ENCODE measurements at regions not wholly inside any gene's neighbourhood (a gene's known extent, or its start where the extent isn't known, plus 50 kb on each side); places are given as distances from the start of the nearest gene placed in this dataset.
"Not testable (repeated sequence)": the region's sequence is repeated elsewhere in the genome, so short reads cannot be mapped to it uniquely, and the experiment has no call there.

DNA sequence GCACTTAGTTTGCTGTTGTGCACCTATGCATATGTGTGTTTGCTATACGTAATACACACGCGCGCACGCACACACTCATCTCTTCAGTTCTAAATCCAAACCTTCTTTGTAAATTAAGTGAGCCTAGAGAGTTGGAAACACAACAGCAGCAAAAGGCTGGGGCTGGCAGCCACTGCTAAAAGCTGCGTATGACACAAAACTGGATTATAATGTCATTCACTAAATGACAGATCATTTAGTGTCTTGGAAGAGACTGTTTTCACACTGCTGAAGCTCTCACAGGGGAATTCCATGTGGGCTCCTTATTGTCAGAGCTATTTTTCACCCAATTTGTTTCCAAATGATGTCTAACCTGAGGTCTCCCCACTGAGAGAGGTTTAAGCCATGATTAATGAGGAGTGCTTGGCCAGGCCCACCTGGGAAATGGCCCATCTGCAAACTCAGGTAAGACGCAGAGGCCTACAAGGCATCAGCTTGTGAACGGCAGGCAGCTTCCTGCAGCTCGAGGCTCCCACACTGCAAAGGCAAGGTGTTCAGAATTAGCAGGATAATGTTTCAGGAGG, 94.2 kb downstream of the OLIG3 start:
- DNase-seq (ENCODE audit: low spot score): no peak

DNA sequence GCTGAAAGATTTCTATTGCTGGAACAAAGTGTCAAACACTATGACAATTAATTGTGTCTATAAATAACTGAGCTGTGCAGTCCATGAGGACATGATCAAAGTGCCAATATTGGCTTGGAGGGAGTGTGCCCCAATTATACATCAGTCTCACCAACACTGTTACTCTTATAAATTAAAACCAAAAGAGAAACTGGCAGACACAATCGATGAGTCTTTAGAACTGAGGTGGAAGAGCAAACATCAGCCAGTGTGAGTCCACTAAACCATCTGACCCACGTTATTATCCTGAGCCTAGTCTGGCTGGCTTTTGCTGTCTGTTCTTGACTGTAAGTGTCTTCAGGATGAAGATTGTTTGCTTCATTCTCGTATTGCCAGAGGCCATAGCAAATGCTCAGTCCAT, 98.9 kb downstream of the OLIG3 start:
- DNase-seq (ENCODE audit: low spot score): no peak

DNA sequence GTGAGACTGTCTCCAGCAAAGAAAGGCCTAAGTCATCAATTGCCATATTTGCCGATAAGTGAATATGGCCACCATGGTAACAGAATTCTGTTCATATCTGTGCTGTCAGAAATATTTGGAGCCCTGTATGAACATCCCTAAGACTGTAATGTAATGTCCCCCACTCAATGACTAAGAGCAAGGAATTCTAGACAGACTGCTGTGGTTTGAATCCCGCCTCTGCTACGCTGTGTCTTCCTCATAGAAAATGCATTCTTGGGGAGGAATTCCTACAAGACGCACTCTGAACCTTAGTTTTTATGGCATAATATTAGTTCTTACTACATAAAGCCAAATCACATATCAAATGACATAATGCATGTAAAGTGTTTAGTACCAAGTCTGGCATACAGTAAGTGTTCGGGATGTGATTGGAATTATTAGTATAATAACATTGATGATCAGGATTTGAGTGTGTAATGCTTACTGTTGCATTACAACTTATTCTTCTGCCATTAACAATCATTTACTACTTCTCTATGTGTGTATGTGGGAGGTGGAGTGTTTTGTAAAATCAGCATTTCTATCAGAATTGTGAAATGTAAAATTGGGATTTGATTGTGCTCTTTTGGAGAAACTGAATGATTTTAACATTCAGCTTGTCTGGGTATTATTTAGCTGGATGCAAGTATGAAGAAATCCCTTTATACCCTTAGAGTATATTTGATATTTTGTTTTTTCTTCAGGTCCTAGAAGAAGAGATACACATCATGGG, 103.0 kb downstream of the OLIG3 start:
- DNase-seq (ENCODE audit: low spot score): no peak

DNA sequence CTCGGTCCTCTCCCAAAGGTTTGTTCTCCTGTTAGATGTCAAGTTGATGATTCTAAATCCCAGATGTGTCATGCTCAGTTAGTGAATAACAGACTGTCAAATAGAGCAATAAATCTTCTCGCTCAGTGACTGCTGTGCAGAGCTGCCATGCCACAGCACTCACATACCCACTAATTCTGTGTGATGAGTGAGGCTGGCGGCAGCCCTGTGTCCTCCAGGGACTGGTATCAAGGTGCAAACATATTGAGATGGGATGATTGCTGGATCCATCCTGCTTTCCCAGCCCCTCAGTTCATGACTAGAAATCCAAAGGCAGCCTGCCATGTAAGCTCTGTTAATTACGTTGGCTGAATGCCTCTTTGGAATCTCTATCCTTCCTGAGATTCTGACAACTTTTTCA, 103.9 kb downstream of the OLIG3 start:
- DNase-seq (ENCODE audit: low spot score): peak; percentile 5

DNA sequence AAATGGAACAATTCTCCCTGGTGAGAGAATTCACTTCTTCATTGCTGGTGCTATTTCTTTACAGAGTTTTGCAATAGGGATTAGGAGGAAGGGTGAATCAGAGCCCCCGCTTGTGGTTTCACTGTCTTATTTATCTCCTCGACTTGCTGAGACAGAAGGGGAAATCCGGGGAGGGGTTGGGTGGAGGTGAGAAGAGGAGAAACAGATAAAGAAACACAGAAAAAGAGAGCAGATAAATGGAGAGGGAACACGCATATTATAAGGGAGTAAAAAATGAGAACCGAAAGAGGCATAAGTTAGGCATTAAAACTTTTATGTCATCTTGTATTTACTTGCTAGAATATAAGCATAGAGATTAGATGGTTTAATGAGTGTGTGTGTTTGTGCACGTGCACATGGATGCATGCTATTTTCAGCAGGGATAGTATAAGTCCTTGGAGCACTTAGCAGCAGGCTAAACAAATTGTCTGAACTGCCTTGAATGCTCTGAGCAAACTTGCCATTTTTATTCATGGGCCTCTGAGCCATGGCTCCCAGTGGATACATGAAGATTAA, 105.0 kb downstream of the OLIG3 start:
- peak; percentile 88 for DNase-seq (ENCODE audit: low spot score)

DNA sequence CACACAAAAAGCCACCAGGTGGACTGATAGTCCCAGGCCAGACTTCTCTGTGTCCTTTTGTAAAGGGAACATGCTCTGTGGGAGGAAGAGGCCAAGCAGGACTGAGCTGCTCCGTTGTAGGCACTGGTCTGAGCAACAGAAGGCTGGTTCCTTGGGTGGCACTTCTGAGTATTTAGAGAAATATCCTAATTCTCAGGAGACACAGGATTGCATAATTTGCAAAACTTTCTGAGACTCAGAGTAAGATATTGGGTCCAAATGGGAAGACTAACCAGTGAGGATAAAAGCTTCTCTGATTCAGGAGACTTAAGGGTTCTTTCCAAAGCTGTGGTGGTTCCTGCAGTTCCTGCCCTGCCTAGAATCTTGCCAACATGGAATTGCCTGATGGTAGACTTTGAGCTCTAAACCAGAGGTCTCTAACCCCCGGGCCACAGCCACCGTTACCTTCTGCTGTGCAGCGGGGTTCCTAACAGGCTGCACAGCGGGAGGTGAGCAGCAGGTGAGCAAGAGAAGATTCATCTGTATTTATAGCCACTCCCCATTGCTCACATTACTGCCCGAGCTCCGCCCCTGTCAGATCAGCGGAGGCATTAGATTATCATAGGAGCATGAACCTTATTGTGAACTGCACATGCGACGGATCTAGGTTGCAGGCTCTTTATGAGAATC, 107.0 kb downstream of the OLIG3 start:
- no peak for DNase-seq (ENCODE audit: low spot score)

DNA sequence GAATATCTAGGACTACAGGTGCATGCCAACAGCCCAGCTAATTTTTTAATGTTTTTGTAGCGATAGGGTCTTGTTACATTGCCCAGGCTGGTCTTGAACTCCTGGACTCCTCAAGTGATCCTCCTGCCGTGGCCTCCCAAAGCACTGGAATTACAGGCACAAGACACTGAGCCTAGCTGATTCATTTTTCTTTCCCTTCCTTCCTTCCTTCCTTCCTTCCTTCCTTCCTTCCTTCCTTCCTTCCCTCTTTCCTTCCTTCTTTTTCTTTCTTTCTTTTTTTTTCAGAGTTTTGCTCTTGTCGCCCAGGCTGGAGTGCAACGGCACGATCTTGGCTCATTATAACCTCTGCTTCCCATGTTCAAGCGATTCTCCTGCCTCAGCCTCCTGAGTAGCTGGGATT, 110.9 kb downstream of the OLIG3 start:
- DNase-seq (ENCODE audit: low spot score): not testable (repeated sequence)

DNA sequence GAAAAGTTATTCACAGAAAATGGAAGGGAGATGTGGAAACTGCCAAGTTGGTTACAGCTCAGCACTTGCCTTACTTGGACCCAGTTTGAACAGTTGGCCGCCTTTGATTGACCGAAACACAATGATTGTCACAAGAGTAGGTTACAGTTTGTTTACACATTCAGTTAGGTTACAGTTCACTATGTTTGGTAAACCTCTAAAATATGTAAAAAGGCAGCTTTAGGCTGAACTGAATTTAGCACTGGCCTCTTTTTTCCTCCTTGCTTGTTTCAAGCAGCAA, 116.2 kb downstream of the OLIG3 start:
- no peak for DNase-seq (ENCODE audit: low spot score)

DNA sequence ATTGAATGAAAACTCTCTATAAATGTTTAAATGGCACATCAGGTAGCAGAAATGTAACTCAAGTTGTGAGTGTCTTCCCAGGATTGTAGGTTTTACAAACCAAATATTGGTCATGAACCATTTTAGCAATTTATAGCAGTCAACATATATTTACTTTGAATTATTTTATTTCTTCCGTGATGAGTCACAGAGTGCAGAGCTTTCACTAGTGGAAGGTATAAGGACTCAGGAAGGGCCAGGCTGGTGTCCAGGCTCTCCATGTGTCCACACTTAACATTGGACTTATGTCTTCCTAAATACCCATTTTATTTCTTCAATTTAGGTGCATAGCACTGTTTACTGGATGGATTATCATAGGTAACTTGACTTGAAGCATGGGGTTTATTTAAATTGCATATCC, 120.9 kb downstream of the OLIG3 start:
- no peak for DNase-seq (ENCODE audit: low spot score)

DNA sequence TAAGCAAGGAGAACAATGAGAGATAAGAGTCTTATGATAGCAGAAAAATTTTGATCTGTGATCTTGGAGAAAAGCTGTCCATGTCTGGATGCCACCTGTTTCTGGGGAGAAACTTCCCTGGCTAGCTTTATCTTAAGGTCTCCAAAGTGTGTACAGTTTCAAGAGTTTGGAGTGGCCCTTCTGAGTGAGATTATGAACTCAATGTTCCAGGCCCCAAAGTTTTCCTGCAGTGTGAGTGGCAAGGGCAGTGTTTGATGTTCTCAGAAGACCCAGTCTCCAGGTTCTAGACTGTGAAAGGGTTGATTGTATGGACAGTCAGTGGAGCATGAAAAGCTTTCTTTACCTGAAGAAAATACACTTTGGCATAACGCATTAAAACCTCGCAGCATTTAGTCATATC, 121.7 kb downstream of the OLIG3 start:
- no peak for DNase-seq (ENCODE audit: low spot score)

DNA sequence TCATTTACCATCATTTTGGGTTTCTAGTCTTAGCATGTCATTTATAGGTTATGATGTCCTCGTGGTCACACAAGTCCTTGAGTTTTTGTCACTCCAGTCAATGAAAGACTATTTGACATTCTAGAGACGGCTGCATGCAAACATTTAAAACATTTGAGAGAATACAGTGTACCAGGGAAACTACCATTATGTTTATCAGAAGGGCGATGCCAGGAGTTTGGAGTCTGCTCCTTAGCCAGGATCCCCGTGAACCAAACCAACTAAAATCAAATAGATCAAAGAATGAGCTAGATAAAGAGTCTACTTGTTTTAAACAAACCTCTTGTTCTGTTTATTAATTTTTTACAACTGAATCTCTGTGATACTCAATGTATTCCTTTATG, 122.6 kb downstream of the OLIG3 start:
- no peak for DNase-seq (ENCODE audit: low spot score)

DNA sequence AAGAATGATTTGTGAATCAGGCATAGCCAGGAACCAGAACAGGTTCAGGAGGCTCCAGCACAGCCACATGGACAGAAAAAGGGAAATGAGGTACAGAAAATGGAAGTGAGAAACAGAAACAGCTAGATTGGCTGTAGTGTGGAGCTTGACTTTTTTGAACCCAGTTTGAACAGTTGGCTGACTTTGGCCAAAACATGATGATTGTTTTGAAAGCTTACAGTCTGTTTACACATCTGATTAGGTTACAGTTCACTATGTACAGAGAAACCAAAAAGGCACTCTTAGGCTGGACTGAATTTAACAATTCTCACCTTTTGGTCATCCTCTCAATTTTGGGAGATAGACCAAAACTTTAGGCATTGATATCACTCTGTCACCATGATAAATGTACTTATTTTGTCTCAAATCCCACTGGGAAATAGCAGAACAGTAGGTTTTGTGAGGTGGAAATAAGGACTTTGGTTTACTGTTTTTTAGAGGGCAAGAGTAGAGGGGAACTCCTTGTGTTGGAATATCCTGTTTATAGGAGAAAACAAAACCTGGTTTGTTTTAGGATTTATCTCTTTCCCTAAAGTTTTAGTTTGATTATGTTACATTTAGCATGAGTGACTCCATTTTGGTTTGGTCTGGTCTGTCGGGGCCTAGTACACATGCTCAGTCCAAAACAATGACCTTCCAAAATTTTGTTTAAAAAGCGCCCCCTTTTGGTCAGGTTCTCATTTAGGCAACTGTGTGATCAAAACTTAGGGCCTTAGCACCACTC, 123.1 kb downstream of the OLIG3 start:
- DNase-seq (ENCODE audit: low spot score): no peak

DNA sequence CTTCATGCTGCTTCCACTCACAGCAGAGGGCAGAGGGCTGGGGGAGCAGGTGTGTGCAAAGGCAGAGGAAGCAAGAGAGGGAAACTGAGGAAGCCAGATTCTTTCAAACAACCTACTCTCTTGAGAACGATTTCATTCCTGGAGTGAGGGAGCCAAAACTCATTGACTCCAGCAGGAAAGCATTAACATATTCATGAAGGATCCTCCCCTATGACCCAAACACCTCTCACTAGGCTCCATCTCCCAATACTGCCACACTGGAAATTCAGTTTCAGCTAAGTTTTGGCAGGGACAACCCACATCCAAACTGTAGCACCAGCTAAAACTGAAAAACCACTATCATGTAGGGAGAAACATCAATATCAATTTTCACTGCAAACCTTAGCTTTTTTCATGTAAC, 125.1 kb downstream of the OLIG3 start:
- DNase-seq (ENCODE audit: low spot score): no peak

DNA sequence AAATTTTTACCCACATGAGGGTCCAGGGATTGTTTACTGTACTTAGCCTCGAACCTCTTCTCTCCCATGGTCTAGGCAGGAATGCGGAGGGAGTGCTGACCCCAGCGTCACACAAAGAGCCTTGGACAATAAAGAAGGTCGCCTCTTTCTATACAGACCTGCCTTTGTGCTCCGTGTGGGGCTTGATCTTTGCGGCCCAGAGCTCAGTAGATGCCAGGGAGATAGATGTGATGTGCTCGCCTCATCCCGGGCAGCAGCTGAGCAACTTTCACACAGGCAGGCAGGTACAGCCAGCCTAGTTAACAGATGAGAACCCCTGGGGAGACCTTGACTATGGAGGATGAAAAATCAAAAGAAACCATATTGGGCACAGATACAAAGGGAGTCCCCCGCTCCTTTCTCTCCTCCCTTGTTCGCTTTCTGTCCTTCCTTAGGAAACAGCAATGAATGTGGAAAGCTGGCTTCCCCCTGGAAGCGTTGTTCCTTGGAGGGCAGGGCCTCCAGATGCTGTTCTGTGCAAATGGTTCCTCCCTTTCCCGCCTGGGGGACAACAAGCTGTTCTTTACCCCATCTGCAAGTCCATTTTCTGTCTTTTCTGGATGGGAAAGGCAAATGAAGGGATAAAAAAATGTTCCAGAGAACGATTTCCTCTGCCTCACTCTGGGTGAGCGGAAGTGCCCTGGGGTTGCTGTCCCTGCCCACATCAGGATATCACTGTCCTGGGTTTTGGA, 128.3 kb downstream of the OLIG3 start:
- no peak for DNase-seq (ENCODE audit: low spot score)

DNA sequence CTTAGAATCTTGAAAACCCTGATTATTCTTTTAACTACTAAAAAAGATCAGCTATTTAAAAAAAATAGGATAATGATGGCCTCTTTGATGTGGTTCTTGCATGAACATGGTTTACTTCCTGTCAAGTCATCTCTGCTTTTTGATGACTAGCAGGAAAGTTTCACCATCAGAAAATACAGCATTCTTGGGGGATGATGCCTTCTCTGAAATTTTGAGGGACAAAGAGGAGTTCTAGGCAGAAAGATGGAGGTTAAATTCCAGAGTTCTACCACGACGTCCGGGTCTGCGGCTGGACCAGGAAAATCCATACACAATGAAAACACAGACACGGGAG, 130.4 kb downstream of the OLIG3 start:
- peak; percentile 67 for DNase-seq (ENCODE audit: low spot score)

DNA sequence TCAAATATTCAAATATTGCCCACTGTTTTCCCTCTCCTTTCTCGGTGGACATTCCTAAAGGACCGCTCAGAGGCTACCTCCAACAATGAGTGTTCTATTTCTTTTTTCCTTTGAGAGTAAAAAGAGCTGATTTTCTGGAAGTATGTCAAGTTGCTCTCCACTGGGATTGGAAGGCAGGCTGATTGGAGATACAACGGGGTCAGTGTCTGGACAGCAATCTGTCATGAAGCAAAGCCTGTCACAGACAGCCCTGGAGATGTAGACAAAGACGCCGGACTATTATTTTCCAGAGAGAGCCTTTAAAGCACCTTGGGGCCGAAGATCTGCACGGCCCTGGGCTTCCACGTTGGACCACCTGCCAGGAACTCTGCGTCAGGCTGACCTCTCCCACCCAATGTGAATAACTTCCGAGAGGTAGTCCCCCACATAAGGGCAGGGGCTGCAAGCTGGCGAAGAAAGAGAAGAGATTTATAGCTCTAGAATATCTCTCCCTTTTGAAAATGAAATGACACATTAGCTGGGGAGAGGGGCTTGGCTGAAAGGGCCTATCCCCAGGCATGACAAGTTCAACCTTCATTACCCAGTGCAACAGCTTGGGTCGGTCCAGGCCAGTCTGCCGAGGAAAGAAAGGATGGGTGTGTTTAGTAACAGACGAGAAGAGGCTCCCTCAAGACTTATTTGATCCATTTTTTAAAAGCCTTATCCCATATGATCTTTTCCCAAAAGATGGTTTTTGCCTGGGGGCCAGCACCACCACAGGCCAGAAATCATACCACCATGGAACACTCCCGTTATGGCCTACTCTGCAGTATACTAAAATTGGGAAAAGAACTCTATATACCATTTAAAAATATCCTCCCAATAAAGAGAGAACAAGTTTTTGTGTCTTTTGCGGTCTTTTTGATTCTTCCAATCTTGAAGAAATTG, 131.1 kb downstream of the OLIG3 start:
- DNase-seq (ENCODE audit: low spot score): no peak

DNA sequence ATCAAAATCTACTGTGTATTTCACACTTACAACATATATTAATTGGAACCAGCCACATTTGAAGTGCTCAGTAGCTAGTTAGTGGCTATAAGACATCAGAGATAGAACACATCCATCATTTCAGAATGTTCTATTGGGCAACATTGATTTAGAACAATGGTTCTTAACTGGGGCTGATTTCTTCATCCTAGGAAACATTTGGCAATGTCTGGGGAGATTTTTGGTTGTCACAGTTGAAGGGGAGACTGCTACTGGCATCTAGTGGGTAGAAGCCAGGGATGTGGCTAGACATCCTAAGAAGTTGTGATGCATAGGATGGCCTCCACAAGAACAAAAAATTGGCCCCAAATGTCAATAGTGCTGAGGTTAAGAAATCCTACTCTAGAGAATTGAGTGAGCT, 132.5 kb downstream of the OLIG3 start:
- DNase-seq (ENCODE audit: low spot score): no peak

DNA sequence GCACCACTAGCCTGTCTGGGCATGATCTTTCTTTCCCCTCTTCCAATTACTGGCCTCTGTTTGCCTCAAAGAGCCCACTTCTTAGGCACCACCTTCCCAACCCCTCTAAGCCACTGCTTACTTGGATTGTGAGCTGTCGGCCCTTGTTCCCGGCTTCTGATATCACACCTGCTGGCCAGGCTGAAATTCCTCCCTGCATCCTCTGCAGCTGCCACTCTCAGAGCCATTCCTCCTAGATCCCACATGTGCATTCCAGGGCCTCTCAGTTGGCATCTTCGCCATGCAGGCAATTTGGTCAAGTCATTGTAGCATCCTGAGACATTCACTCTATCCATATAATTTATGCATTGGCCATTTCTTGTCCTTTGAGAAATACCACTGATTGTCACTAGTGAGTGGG, 135.9 kb downstream of the OLIG3 start:
- no peak for DNase-seq (ENCODE audit: low spot score)

DNA sequence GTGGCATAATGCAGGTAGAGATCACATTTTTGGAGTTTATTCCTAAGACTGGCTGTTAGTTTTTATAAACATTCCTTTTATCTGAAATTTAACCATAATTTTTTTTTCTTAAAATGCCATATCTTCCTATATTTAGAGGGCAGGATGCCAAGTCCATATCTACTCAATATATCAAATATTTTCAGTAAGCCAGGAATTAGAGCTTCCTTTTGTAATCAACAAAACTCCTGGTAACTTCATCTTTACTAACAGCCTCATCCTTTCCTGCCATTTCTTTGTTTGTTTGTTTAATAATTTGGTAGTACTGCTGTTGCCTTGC, 136.3 kb downstream of the OLIG3 start:
- no peak for DNase-seq (ENCODE audit: low spot score)

DNA sequence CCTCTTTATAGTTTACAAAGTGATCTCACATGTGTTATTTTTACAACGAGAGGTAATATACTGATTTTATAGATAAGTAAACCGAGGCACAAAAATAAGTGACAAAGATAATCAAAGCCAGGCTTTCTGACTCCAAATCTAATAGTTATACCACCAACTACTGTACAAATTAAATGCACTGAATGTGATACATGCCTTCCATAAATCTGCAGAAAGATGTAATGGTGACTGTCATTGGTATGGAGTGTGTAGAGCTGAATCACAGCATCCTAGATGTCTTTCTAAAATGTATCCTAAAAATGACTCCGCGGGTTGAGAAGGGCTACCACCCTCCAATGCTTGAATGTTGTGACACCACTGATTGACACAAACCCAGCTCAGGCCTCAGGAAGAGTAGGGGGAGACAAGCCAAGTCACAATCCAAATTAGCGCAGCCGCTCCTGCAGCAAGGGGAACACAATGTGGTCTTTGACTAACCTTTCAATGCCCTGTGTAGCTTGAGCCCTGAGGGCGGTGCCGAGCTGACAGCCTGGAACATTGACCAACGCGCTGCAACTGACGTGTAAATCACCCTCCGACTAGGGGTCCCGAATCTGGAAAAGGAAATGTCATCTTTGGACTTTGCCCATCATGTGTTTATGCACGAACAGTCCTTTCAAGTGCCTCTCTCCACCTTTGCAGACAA, 136.8 kb downstream of the OLIG3 start:
- no peak for DNase-seq (ENCODE audit: low spot score)

All from CD4-positive, alpha-beta T cell treated with Interleukin-2 at 100 ng/mL for 4 hours (primary cell).